ENCODE measurements at regions not wholly inside any gene's neighbourhood (a gene's known extent, or its start where the extent isn't known, plus 50 kb on each side); places are given as distances from the start of the nearest gene placed in this dataset.
A peak's percentile ranks its signal among the peaks of the same experiment; 100 is the strongest.

GRCh38 chr6:126764104-126764503 lies 354.4 kb upstream of the RSPO3 start:
- no peak for DNase-seq (ENCODE audit: low read depth in 1 of 2, low spot score in 1 of 2)
- TF ChIP-seq CTCF (IDR thresholded peaks at IDR 0.05; ENCODE audit: low read depth, low read length) = no peak
- no peaks in the 10 kb centered on the region for H3K36me3 ChIP-seq
- peaks cover 14% of the 10 kb centered on the region for H3K4me1 ChIP-seq (ENCODE audit: low read depth)
- H3K9me3 ChIP-seq (ENCODE audit: low read depth) = no peaks in the 10 kb centered on the region
- no peak overlapping the region for H3K4me3 ChIP-seq
- H3K27me3 ChIP-seq = no peaks in the 10 kb centered on the region
- H3K27ac ChIP-seq = no peak overlapping the region

GRCh38 chr6:126764671-126765070 lies 353.8 kb upstream of the RSPO3 start:
- no peaks in the 10 kb centered on the region for H3K9me3 ChIP-seq (ENCODE audit: low read depth)
- no peaks in the 10 kb centered on the region for H3K36me3 ChIP-seq
- H3K4me1 ChIP-seq (ENCODE audit: low read depth) = peaks cover 14% of the 10 kb centered on the region
- no peak overlapping the region for H3K4me3 ChIP-seq
- H3K27me3 ChIP-seq = no peaks in the 10 kb centered on the region
- no peak for DNase-seq (ENCODE audit: low read depth in 1 of 2, low spot score in 1 of 2)
- no peak overlapping the region for H3K27ac ChIP-seq
- TF ChIP-seq CTCF (IDR thresholded peaks at IDR 0.05; ENCODE audit: low read depth, low read length) = no peak

- Histone ChIP-seq H3K27me3 (no peaks in the 10 kb centered on the region), H3K36me3 (no peaks in the 10 kb centered on the region), H3K9me3 (ENCODE audit: low read depth) (no peaks in the 10 kb centered on the region), H3K27ac (no peak overlapping the region), H3K4me1 (ENCODE audit: low read depth) (peaks cover 13% of the 10 kb centered on the region), H3K4me3 (no peak overlapping the region)
- DNase-seq (ENCODE audit: low read depth in 1 of 2, low spot score in 1 of 2) = no peak
- no peak for TF ChIP-seq CTCF (IDR thresholded peaks at IDR 0.05; ENCODE audit: low read depth, low read length)
Measured at GRCh38 chr6:126766820-126767219, 351.7 kb upstream of the RSPO3 start.

GRCh38 chr6:126767711-126768110 lies 350.8 kb upstream of the RSPO3 start:
- Histone ChIP-seq H3K4me1 (ENCODE audit: low read depth) (peaks cover 12% of the 10 kb centered on the region), H3K27ac (no peak overlapping the region), H3K4me3 (no peak overlapping the region), H3K27me3 (no peaks in the 10 kb centered on the region), H3K9me3 (ENCODE audit: low read depth) (no peaks in the 10 kb centered on the region), H3K36me3 (no peaks in the 10 kb centered on the region)
- no peak for TF ChIP-seq CTCF (IDR thresholded peaks at IDR 0.05; ENCODE audit: low read depth, low read length)
- no peak for DNase-seq (ENCODE audit: low read depth in 1 of 2, low spot score in 1 of 2)

- Histone ChIP-seq H3K4me3 (no peak overlapping the region), H3K27ac (no peak overlapping the region), H3K4me1 (ENCODE audit: low read depth) (peaks cover 14% of the 10 kb centered on the region), H3K27me3 (no peaks in the 10 kb centered on the region), H3K9me3 (ENCODE audit: low read depth) (no peaks in the 10 kb centered on the region), H3K36me3 (no peaks in the 10 kb centered on the region)
- peak in 1 of 2 donors; percentile 11 for DNase-seq (ENCODE audit: low read depth in 1 of 2, low spot score in 1 of 2)
- no peak for TF ChIP-seq CTCF (IDR thresholded peaks at IDR 0.05; ENCODE audit: low read depth, low read length)
Measured at GRCh38 chr6:126770176-126770575, 348.3 kb upstream of the RSPO3 start.

Measured in cardiac muscle cell (in vitro differentiated cells and primary cell).